Trophoblast cell (in vitro differentiated cells and primary cell): ENCODE measurements at regions not wholly inside any gene's neighbourhood (a gene's known extent, or its start where the extent isn't known, plus 50 kb on each side); places are given as distances from the start of the nearest gene placed in this dataset.

Experiments used
- DNase-seq, 2 donors: peaks; one replicate each; pipeline ENCODE4 v3.0.0-alpha.2; 2016
- H2AFZ ChIP-seq: 2 replicates; pipeline ENCODE4 v1.6.1; 2013; ENCODE audit warnings: low read length, moderate library complexity, mild to moderate bottlenecking; ENCODE audit not compliant: insufficient read depth, poor library complexity
- H2AK5ac ChIP-seq: 2 replicates; pipeline ENCODE4 v1.6.1; 2013; ENCODE audit warnings: mild to moderate bottlenecking, low read length
- H2BK120ac ChIP-seq: 2 replicates; pipeline ENCODE4 v1.6.1; 2013; ENCODE audit warnings: low read length, mild to moderate bottlenecking, moderate library complexity; ENCODE audit not compliant: insufficient read depth, poor library complexity
- H2BK12ac ChIP-seq: 2 replicates; pipeline ENCODE4 v1.6.1; 2013; ENCODE audit warnings: mild to moderate bottlenecking, low read length, moderate library complexity
- H2BK5ac ChIP-seq: 2 replicates; pipeline ENCODE4 v1.6.1; 2013; ENCODE audit warnings: low read length, low read depth, moderate library complexity, mild to moderate bottlenecking; ENCODE audit not compliant: poor library complexity
- H3K14ac ChIP-seq: 2 replicates; pipeline ENCODE4 v1.6.1; 2013; ENCODE audit warnings: mild to moderate bottlenecking, low read length
- H3K18ac ChIP-seq: 2 replicates; pipeline ENCODE4 v1.6.1; 2013; ENCODE audit warnings: mild to moderate bottlenecking, low read length
- H3K23ac ChIP-seq: 2 replicates; pipeline ENCODE4 v1.6.1; 2013; ENCODE audit warnings: low read length
- H3K27ac ChIP-seq: 2 replicates; pipeline ENCODE4 v1.5.1; 2013; ENCODE audit warnings: low read depth, mild to moderate bottlenecking, inconsistent platforms, low read length, moderate library complexity
- H3K27me3 ChIP-seq: 2 replicates; pipeline ENCODE4 v1.6.1; 2013; ENCODE audit warnings: inconsistent platforms, mild to moderate bottlenecking, low read length, moderate library complexity; ENCODE audit not compliant: insufficient read depth
- H3K36me3 ChIP-seq, 2 experiments: 1 replicate in 1 of 2; 2 replicates in 1 of 2; pipeline ENCODE4 v1.6.1; 2013; ENCODE audit warnings: low read length in 2 of 2, mild to moderate bottlenecking in 2 of 2, moderate library complexity in 1 of 2; ENCODE audit not compliant: insufficient read depth in 2 of 2, control insufficient read depth in 1 of 2
- H3K4ac ChIP-seq: 2 replicates; pipeline ENCODE4 v1.6.1; 2013; ENCODE audit warnings: low read depth, mild to moderate bottlenecking, low read length, moderate library complexity
- H3K4me1 ChIP-seq, 2 experiments: 1 replicate in 1 of 2; 2 replicates in 1 of 2; pipeline ENCODE4 v1.6.1; 2013; ENCODE audit warnings: low read length in 2 of 2, mild to moderate bottlenecking in 2 of 2, moderate library complexity in 1 of 2; ENCODE audit not compliant: insufficient read depth in 2 of 2, control insufficient read depth in 1 of 2
- H3K4me2 ChIP-seq: 2 replicates; pipeline ENCODE4 v1.6.1; 2013; ENCODE audit warnings: inconsistent platforms, mild to moderate bottlenecking, low read length, moderate library complexity
- H3K4me3 ChIP-seq: 2 replicates; pipeline ENCODE4 v1.5.1; 2013; ENCODE audit warnings: mild to moderate bottlenecking, low read depth, low read length, inconsistent platforms
- H3K79me1 ChIP-seq: one replicate; pipeline ENCODE4 v1.6.1; 2013; ENCODE audit warnings: low read length
- H3K79me2 ChIP-seq: 2 replicates; pipeline ENCODE4 v1.6.1; 2013; ENCODE audit warnings: low read length, mild to moderate bottlenecking; ENCODE audit not compliant: control insufficient read depth, insufficient read depth, poor library complexity
- H3K9ac ChIP-seq: 2 replicates; pipeline ENCODE4 v1.6.1; 2013; ENCODE audit warnings: mild to moderate bottlenecking, low read length
- H3K9me3 ChIP-seq: 2 replicates; pipeline ENCODE4 v1.6.1; 2013; ENCODE audit warnings: low read depth, mild to moderate bottlenecking, control low read depth, inconsistent platforms, low read length; ENCODE audit not compliant: insufficient read depth
- H4K12ac ChIP-seq: 2 replicates; pipeline ENCODE4 v1.6.1; 2013; ENCODE audit warnings: low read depth, mild to moderate bottlenecking, low read length, moderate library complexity
- H4K8ac ChIP-seq: 2 replicates; pipeline ENCODE4 v1.6.1; 2013; ENCODE audit warnings: low read depth, mild to moderate bottlenecking, low read length, moderate library complexity
- H4K91ac ChIP-seq: one replicate; pipeline ENCODE4 v1.6.1; 2013; ENCODE audit warnings: low read depth, mild to moderate bottlenecking, low read length, moderate library complexity
- WGBS: extraction: QIAGEN DNeasy Blood & Tissue Kit; methylation state at CpG from one replicate; pipeline ENCODE4 v1.1.7; 2013; ENCODE audit warnings: missing lambda C conversion rate; ENCODE audit not compliant: insufficient read length, insufficient coverage; ENCODE audit errors: extremely low coverage; 5-methylcytosine and 5-hydroxymethylcytosine counted together

DNA sequence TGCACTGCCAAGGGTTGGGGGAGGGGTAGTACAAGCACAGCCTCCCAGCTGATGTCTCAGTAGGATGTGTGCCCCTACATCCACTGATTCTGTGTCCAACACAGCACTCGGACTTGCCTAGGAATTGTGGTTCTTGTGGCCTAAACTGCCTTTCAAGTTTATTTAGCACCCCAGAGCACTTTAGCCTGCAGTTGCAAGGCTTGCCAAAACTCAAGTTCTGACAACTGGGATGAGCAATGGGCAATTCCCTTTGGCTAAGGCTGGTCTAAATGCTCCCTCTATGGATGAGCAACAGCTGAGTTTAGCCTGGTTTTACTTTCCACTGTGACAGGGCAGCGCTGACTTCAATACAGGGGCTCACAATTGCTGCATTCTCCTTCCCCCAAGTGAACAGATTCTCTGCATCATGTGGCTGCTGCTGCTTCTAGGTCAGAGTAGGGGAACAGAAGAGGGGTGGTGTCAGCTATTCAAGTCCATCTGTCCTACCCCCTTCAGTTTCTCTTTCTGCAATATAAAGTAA is 471.5 kb downstream of the PIK3C3 start:
- no peak overlapping the region for H2AK5ac ChIP-seq
- H3K27ac ChIP-seq: no peak overlapping the region
- H4K12ac ChIP-seq: no peak overlapping the region
- no peak overlapping the region for H3K18ac ChIP-seq
- no CpG with 5 or more reads among the region's 2 CpGs for WGBS
- no peaks in the 10 kb centered on the region for H3K79me1 ChIP-seq
- H3K4me3 ChIP-seq: no peak overlapping the region
- H3K9me3 ChIP-seq: no peaks in the 10 kb centered on the region
- no peaks in the 10 kb centered on the region for H3K36me3 ChIP-seq
- no peak overlapping the region for H3K4ac ChIP-seq
- H3K23ac ChIP-seq: no peak overlapping the region
- H2BK12ac ChIP-seq: no peak overlapping the region
- no peak for DNase-seq
- no peak overlapping the region for H2BK120ac ChIP-seq
- H3K27me3 ChIP-seq: no peaks in the 10 kb centered on the region
- H3K79me2 ChIP-seq: no peaks in the 10 kb centered on the region
- no peak overlapping the region for H4K8ac ChIP-seq
- H2BK5ac ChIP-seq: no peak overlapping the region
- no peak overlapping the region for H2AFZ ChIP-seq
- no peaks in the 10 kb centered on the region for H3K4me1 ChIP-seq
- H3K4me2 ChIP-seq: no peak overlapping the region
- no peak overlapping the region for H3K14ac ChIP-seq
- no peak overlapping the region for H4K91ac ChIP-seq
- peak overlapping the region; percentile 56 for H3K9ac ChIP-seq

GRCh38 chr18:42429196-42429595 is 474.2 kb downstream of the PIK3C3 start:
- no peak overlapping the region for H3K18ac ChIP-seq
- no peak overlapping the region for H3K27ac ChIP-seq
- H3K4me1 ChIP-seq: no peaks in the 10 kb centered on the region
- no peak overlapping the region for H3K14ac ChIP-seq
- no peak overlapping the region for H3K4me2 ChIP-seq
- H3K79me2 ChIP-seq: no peaks in the 10 kb centered on the region
- H4K91ac ChIP-seq: no peak overlapping the region
- no peak overlapping the region for H3K23ac ChIP-seq
- H3K4ac ChIP-seq: no peak overlapping the region
- no peak for DNase-seq
- no peak overlapping the region for H2BK120ac ChIP-seq
- no peaks in the 10 kb centered on the region for H3K79me1 ChIP-seq
- no peaks in the 10 kb centered on the region for H3K36me3 ChIP-seq
- no peak overlapping the region for H2BK5ac ChIP-seq
- no peaks in the 10 kb centered on the region for H3K27me3 ChIP-seq
- no peak overlapping the region for H3K9ac ChIP-seq
- no peak overlapping the region for H2BK12ac ChIP-seq
- H4K8ac ChIP-seq: no peak overlapping the region
- H2AFZ ChIP-seq: no peak overlapping the region
- no peak overlapping the region for H4K12ac ChIP-seq
- H3K9me3 ChIP-seq: no peaks in the 10 kb centered on the region
- no peak overlapping the region for H3K4me3 ChIP-seq
- H2AK5ac ChIP-seq: no peak overlapping the region
- no CpG with 5 or more reads among the region's 5 CpGs for WGBS

- H3K4me3 ChIP-seq: no peak overlapping the region
- H3K4me1 ChIP-seq: no peaks in the 10 kb centered on the region
- H3K4ac ChIP-seq: no peak overlapping the region
- no peaks in the 10 kb centered on the region for H3K36me3 ChIP-seq
- no peak overlapping the region for H3K9ac ChIP-seq
- H4K12ac ChIP-seq: no peak overlapping the region
- H3K79me2 ChIP-seq: no peaks in the 10 kb centered on the region
- H4K8ac ChIP-seq: no peak overlapping the region
- no peak overlapping the region for H2BK12ac ChIP-seq
- H3K4me2 ChIP-seq: no peak overlapping the region
- no peak for DNase-seq
- no peak overlapping the region for H3K18ac ChIP-seq
- H3K23ac ChIP-seq: no peak overlapping the region
- H4K91ac ChIP-seq: no peak overlapping the region
- H3K27me3 ChIP-seq: no peaks in the 10 kb centered on the region
- H3K79me1 ChIP-seq: no peaks in the 10 kb centered on the region
- H2AK5ac ChIP-seq: no peak overlapping the region
- H2BK120ac ChIP-seq: no peak overlapping the region
- no peak overlapping the region for H2AFZ ChIP-seq
- no peak overlapping the region for H3K14ac ChIP-seq
- H2BK5ac ChIP-seq: no peak overlapping the region
- no peaks in the 10 kb centered on the region for H3K9me3 ChIP-seq
- H3K27ac ChIP-seq: no peak overlapping the region
- no CpG with 5 or more reads among the region's 1 CpG for WGBS
Measured at GRCh38 chr18:42436222-42436765, 481.3 kb downstream of the PIK3C3 start.

GRCh38 chr18:42437001-42437400 is 482.0 kb downstream of the PIK3C3 start:
- DNase-seq: no peak
- H3K4me3 ChIP-seq: no peak overlapping the region
- no peak overlapping the region for H2AFZ ChIP-seq

More at GRCh38 chr18:42437001-42437400, 482.0 kb downstream of the PIK3C3 start:
- Histone ChIP-seq H3K4ac (no peak overlapping the region), H3K79me2 (no peaks in the 10 kb centered on the region), H2AK5ac (no peak overlapping the region), H3K27ac (no peak overlapping the region), H3K23ac (no peak overlapping the region), H3K27me3 (no peaks in the 10 kb centered on the region), H3K79me1 (no peaks in the 10 kb centered on the region), H3K18ac (no peak overlapping the region), H3K14ac (no peak overlapping the region), H3K36me3 (no peaks in the 10 kb centered on the region), H3K4me2 (no peak overlapping the region), H4K91ac (no peak overlapping the region), H4K12ac (no peak overlapping the region), H2BK120ac (no peak overlapping the region), H2BK5ac (no peak overlapping the region), H3K4me1 (no peaks in the 10 kb centered on the region), H3K9ac (no peak overlapping the region), H3K9me3 (no peaks in the 10 kb centered on the region), H4K8ac (no peak overlapping the region), H2BK12ac (no peak overlapping the region)
- no CpG with 5 or more reads among the region's 5 CpGs for WGBS
